ENCODE measurements at regions not wholly inside any gene's neighbourhood (a gene's known extent, or its start where the extent isn't known, plus 50 kb on each side); places are given as distances from the start of the nearest gene placed in this dataset.

DNA sequence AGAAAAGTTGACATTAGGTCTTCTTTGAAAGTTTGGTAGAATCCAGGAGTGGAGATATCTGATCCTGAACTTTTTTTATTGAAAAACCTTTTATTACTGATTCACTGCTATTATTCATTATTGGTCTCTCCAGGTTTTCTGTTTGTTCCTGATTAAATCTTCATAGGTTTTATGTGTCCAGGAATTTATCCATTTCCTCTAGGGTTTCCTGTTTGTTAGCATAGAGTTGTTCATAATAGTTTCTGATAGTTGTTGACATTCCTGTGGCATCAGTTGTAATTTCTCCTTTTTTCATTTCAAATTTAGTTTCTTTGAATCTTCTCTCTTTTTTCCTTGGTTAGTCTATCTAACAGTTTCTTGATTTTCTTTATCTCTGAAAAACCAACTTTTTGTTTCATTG is 370.3 kb downstream of the SLC6A15 start:
- ATAC-seq = no peak
- no peak for TF ChIP-seq HDAC2 (IDR thresholded peaks at IDR 0.05)
- TF ChIP-seq CHD2 (IDR thresholded peaks at IDR 0.05; ENCODE audit: low read length, partially characterized antibody) = no peak
- TF ChIP-seq CBX2 (IDR thresholded peaks at IDR 0.05; ENCODE audit: borderline replicate concordance, low read depth) = no peak
- TF ChIP-seq NR3C1 (IDR thresholded peaks at IDR 0.05) = no peak
- TF ChIP-seq EHF (CRISPR knock-in tag; IDR thresholded peaks at IDR 0.05) = no peak
- TF ChIP-seq RFX5 (IDR thresholded peaks at IDR 0.05) = no peak
- FAIRE-seq = no peak
- Histone ChIP-seq H3K27ac (no peak overlapping the region), H3K4me1 (no peaks in the 10 kb centered on the region), H3K9me3 (no peaks in the 10 kb centered on the region), H3K4me3 (no peak overlapping the region), H3K4me2 (no peak overlapping the region)
- ChIA-PET POLR2A (no interaction called here), CTCF (no interaction called here)
- DNase-seq (ENCODE audit: low read depth in 1 of 2, low spot score in 1 of 2) = no peak

DNA sequence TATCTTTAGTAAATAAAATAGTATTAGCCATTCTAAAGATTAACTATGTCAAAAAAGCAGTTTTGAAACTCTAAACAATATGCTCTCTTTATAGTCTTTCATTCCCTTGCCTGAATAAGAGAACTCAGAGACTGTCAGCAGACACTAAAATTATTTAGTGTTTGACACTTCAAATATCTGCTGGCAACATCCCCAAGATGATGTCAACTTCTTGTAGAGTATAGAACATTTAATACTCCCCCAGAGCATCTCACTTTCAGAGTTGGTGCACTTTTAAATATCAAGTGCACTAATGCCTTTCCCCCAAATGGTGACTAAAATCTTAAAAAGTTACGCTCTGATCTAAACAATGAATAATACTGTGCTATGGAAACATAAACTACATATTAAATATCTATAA is 374.9 kb downstream of the SLC6A15 start:
- DNase-seq (ENCODE audit: low read depth in 1 of 2, low spot score in 1 of 2) (no peak), ATAC-seq (no peak), FAIRE-seq (no peak)
- H3K9me3 ChIP-seq = no peaks in the 10 kb centered on the region
- H3K4me1 ChIP-seq = no peaks in the 10 kb centered on the region
- no peak overlapping the region for H3K27ac ChIP-seq
- ChIA-PET POLR2A (no interaction called here), CTCF (no interaction called here)
- no peak for TF ChIP-seq RARB (CRISPR knock-in tag; IDR thresholded peaks at IDR 0.05)
- no peak for TF ChIP-seq SREBF2 (IDR thresholded peaks at IDR 0.05)
- TF ChIP-seq KDM1A (IDR thresholded peaks at IDR 0.05; ENCODE audit: low read depth) = no peak
- no peak for TF ChIP-seq EHMT2 (IDR thresholded peaks at IDR 0.05; ENCODE audit: low read depth)
- TF ChIP-seq HDAC2 (IDR thresholded peaks at IDR 0.05) = no peak
- TF ChIP-seq FOSL2 (IDR thresholded peaks at IDR 0.05) = no peak
- no peak for TF ChIP-seq FOSL2 (CRISPR knock-in tag; IDR thresholded peaks at IDR 0.05)
- TF ChIP-seq NPAS2 (CRISPR knock-in tag; IDR thresholded peaks at IDR 0.05; ENCODE audit: borderline replicate concordance) = no peak
- TF ChIP-seq CHD4 (IDR thresholded peaks at IDR 0.05; ENCODE audit: borderline replicate concordance) = no peak
- no peak overlapping the region for H3K4me2 ChIP-seq
- 67% methylated on average over 1 of the region's 1 CpG for WGBS (ENCODE audit: missing lambda C conversion rate)
- no peak overlapping the region for H3K4me3 ChIP-seq

DNA sequence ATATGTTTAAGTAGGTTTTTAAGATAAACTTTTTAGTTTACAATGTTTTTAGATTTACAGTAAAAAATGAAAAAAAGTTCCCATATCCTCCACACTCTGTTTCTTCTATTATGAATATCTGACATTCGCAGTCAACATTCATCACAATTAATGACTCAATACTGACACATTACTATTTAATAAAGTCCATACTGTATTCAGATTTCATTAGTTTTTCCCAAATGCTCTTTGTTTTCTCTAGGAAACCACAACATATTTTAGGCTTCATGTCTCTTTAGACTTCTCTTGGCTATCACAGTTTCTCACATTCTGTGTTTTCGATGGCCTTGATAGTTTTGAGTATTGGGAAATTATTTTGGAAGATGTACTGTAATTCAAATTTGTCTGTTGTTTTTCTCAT is 399.8 kb downstream of the SLC6A15 start:
- Histone ChIP-seq H3K4me1 (no peaks in the 10 kb centered on the region), H3K4me3 (no peak overlapping the region), H3K4me2 (no peak overlapping the region), H3K9me3 (no peaks in the 10 kb centered on the region), H3K27ac (no peak overlapping the region)
- ATAC-seq = no peak
- POLR2A ChIA-PET = no interaction called here
- FAIRE-seq = no peak
- WGBS (ENCODE audit: missing lambda C conversion rate) = 49% methylated on average over 2 of the region's 2 CpGs
- CTCF ChIA-PET = no interaction called here
- no peak for DNase-seq (ENCODE audit: low read depth in 1 of 2, low spot score in 1 of 2)
- TF ChIP-seq BHLHE40 (IDR thresholded peaks at IDR 0.05; ENCODE audit: low read depth, low read length) (no peak), ZNF302 (CRISPR knock-in tag; IDR thresholded peaks at IDR 0.05) (no peak), ZFP36 (IDR thresholded peaks at IDR 0.05; ENCODE audit: borderline replicate concordance, partially characterized antibody) (no peak), ZC3H11A (IDR thresholded peaks at IDR 0.05) (no peak), MAFK (IDR thresholded peaks at IDR 0.05; ENCODE audit: partially characterized antibody) (no peak), KDM5A (IDR thresholded peaks at IDR 0.05) (no peak), JUNB (IDR thresholded peaks at IDR 0.05) (no peak), RFX5 (IDR thresholded peaks at IDR 0.05) (no peak), NFE2L2 (conservative IDR thresholded peaks at IDR 0.05; ENCODE audit: low read length) (no peak), FOSB (CRISPR knock-in tag; IDR thresholded peaks at IDR 0.05) (no peak), SREBF2 (IDR thresholded peaks at IDR 0.05) (no peak), MAZ (IDR thresholded peaks at IDR 0.05; ENCODE audit: borderline replicate concordance, low read depth, low read length) (no peak), ESRRA (IDR thresholded peaks at IDR 0.05; ENCODE audit: borderline replicate concordance, low read length) (no peak), CBX8 (IDR thresholded peaks at IDR 0.05) (no peak), EP300 (IDR thresholded peaks at IDR 0.05) (no peak)
- TF ChIP-seq, protein P1, sequence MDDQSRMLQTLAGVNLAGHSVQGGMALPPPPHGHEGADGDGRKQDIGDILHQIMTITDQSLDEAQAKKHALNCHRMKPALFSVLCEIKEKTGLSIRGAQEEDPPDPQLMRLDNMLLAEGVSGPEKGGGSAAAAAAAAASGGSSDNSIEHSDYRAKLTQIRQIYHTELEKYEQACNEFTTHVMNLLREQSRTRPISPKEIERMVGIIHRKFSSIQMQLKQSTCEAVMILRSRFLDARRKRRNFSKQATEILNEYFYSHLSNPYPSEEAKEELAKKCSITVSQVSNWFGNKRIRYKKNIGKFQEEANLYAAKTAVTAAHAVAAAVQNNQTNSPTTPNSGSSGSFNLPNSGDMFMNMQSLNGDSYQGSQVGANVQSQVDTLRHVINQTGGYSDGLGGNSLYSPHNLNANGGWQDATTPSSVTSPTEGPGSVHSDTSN (IDR thresholded peaks at IDR 0.05) = no peak
- TF ChIP-seq, protein P2, sequence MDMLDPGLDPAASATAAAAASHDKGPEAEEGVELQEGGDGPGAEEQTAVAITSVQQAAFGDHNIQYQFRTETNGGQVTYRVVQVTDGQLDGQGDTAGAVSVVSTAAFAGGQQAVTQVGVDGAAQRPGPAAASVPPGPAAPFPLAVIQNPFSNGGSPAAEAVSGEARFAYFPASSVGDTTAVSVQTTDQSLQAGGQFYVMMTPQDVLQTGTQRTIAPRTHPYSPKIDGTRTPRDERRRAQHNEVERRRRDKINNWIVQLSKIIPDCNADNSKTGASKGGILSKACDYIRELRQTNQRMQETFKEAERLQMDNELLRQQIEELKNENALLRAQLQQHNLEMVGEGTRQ (IDR thresholded peaks at IDR 0.05) = no peak
- TF ChIP-seq, protein P3, sequence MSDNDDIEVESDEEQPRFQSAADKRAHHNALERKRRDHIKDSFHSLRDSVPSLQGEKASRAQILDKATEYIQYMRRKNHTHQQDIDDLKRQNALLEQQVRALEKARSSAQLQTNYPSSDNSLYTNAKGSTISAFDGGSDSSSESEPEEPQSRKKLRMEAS (IDR thresholded peaks at IDR 0.05) = no peak
- TF ChIP-seq, protein P4, sequence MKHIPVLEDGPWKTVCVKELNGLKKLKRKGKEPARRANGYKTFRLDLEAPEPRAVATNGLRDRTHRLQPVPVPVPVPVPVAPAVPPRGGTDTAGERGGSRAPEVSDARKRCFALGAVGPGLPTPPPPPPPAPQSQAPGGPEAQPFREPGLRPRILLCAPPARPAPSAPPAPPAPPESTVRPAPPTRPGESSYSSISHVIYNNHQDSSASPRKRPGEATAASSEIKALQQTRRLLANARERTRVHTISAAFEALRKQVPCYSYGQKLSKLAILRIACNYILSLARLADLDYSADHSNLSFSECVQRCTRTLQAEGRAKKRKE (CRISPR knock-in tag; IDR thresholded peaks at IDR 0.05; ENCODE audit: low read depth) = no peak
- TF ChIP-seq, protein P5, sequence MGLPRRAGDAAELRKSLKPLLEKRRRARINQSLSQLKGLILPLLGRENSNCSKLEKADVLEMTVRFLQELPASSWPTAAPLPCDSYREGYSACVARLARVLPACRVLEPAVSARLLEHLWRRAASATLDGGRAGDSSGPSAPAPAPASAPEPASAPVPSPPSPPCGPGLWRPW (IDR thresholded peaks at IDR 0.05) = no peak

All from A549 (cell line).